Breast epithelium (tissue), 4 donors: ENCODE measurements at regions not wholly inside any gene's neighbourhood (a gene's known extent, or its start where the extent isn't known, plus 50 kb on each side); places are given as distances from the start of the nearest gene placed in this dataset.

Experiments
- DNase-seq, 2 donors: peaks; one replicate each; pipeline ENCODE4 v3.0.0-alpha.2; 2019; ENCODE audit warnings: low spot score in 2 of 2
- H3K27ac ChIP-seq, 2 donors: fragments of 200-600 bp; sonication (generic) in 1 of 2; one replicate each; pipeline ENCODE4 v1.5.1; 2016 to 2019; ENCODE audit warnings: mild to moderate bottlenecking in 1 of 2
- H3K27me3 ChIP-seq, 2 donors: fragments of 200-600 bp; sonication (generic) in 1 of 2; one replicate each; pipeline versions ENCODE4 v1.5.1 to v1.6.0; 2017 to 2019; ENCODE audit warnings: control low read depth in 1 of 2, mild to moderate bottlenecking in 1 of 2
- H3K36me3 ChIP-seq: fragments of 200-600 bp; one replicate; pipeline ENCODE4 v1.5.1; 2019
- H3K4me1 ChIP-seq, 2 donors: fragments of 200-600 bp; sonication (generic); one replicate each; pipeline ENCODE4 v1.5.1; 2016 to 2019; ENCODE audit warnings: control low read depth in 1 of 2
- H3K4me3 ChIP-seq, 3 donors: fragments of 200-600 bp; sonication (generic); 1 replicate in 2 of 3; 2 replicates in 1 of 3; pipeline ENCODE4 v1.5.1; 2016 to 2019; ENCODE audit warnings: mild to moderate bottlenecking in 3 of 3, moderate library complexity in 2 of 3
- H3K9me3 ChIP-seq, 2 donors: fragments of 200-600 bp; sonication (generic) in 1 of 2; one replicate each; pipeline ENCODE4 v1.5.1; 2016 to 2019; ENCODE audit warnings: control low read depth in 1 of 2
- POLR2A ChIP-seq: fragments of 450-650 bp; IDR thresholded peaks from one replicate; pipeline ENCODE4 v1.6.1; 2016; ENCODE audit warnings: antibody characterized with exemption, mild to moderate bottlenecking, moderate library complexity
- POLR2AphosphoS5 ChIP-seq, 3 donors: sonication (generic); formaldehyde crosslinking; IDR thresholded peaks; one replicate each; pipeline ENCODE4 v1.6.1; 2017; ENCODE audit warnings: antibody characterized with exemption in 3 of 3
- intact Hi-C: fragments of 100-400 bp; cut with DNase I; formaldehyde crosslinking; loops from one replicate; pipeline ENCODE4 v1.15.1; 2023; ENCODE audit warnings: low total_unique reads
- TF ChIP-seq, protein P1 (sequence below), 3 donors: fragments of 450-650 bp; IDR thresholded peaks; one replicate each; pipeline ENCODE4 v1.5.1; 2016 to 2017; ENCODE audit warnings: antibody characterized with exemption in 3 of 3, mild to moderate bottlenecking in 3 of 3, moderate library complexity in 3 of 3

DNA sequence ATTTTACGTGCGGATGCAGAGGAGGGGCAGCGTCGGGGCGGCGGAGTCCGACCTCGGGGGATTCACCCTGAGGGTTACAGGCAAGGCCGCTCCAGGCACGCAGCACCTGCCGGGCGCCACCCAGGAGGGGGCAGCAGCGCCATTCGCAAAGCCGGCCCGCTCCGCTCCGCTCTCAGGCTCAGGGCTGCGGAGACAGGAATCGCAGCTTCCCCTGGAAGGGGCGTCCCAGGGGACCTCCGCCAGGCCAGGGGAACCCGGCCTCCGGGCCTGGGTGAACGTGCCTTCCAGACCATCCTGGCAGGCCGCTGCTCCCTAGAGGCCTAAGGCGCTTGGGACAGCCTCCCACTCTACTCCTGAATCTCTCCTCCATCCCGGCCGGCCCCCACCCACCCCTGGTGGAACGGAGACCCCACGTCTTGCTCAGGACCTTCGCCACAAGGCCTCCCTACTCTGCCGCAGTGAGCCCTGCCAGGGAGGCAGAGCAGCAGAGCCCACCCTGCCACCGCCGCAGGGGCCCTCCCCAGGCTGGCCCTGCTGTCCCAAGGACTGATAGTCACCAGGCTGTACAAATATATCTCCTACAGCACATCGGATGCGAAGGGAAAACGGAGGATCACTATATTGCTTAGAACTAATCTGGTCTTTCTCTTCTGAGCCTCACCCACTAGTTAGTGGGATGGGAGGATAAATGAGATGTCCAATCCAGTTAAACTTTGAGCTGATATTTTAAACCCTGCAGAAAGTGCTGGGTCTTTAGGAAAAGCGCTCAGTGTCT, 115.0 kb downstream of the SMIM20 start:
- H3K27ac ChIP-seq: peak overlapping the region; percentile 22 to 71
- intact Hi-C loops: no loop called here
- no peaks in the 10 kb centered on the region for H3K27me3 ChIP-seq
- H3K4me1 ChIP-seq: no peaks in the 10 kb centered on the region
- no peaks in the 10 kb centered on the region for H3K9me3 ChIP-seq
- H3K4me3 ChIP-seq: peak overlapping the region in 2 of 3 donors; percentile 17 to 36
- no peak for DNase-seq
- TF ChIP-seq POLR2AphosphoS5 (IDR thresholded peaks at IDR 0.05) (no peak), POLR2A (no peak)
- TF ChIP-seq, protein P1, sequence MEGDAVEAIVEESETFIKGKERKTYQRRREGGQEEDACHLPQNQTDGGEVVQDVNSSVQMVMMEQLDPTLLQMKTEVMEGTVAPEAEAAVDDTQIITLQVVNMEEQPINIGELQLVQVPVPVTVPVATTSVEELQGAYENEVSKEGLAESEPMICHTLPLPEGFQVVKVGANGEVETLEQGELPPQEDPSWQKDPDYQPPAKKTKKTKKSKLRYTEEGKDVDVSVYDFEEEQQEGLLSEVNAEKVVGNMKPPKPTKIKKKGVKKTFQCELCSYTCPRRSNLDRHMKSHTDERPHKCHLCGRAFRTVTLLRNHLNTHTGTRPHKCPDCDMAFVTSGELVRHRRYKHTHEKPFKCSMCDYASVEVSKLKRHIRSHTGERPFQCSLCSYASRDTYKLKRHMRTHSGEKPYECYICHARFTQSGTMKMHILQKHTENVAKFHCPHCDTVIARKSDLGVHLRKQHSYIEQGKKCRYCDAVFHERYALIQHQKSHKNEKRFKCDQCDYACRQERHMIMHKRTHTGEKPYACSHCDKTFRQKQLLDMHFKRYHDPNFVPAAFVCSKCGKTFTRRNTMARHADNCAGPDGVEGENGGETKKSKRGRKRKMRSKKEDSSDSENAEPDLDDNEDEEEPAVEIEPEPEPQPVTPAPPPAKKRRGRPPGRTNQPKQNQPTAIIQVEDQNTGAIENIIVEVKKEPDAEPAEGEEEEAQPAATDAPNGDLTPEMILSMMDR (IDR thresholded peaks at IDR 0.05): peak in 2 of 3 donors; percentile 17 to 63
- no peaks in the 10 kb centered on the region for H3K36me3 ChIP-seq

DNA sequence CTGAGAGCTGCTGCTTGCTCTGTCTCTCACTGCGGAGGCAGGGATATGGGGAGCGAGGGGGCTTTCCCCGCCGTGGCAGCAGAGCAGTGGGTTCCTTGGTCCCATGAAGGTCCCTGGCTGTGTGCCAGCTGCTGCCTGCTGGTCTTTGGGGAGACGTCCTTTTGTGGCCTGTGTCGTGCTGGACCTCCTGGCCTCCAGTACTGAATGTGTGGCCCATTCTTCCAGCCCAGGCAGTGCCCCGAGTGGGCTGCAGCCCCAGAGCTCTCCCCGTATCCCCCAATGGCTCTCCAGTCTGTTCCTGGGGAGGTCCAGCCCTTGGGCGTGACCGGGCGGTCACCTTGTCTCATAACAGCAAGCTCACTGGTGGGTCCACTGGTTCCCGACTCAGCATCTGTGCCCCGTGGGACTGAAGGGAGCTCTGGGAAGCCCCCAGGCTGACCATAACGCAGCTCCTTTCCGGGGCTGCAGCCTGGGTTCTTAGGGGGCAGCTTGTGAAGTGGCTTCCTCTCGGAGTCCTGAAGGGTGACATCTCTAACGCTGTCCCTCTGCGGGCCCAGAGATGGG, 115.6 kb downstream of the SMIM20 start:
- no peaks in the 10 kb centered on the region for H3K4me1 ChIP-seq
- TF ChIP-seq POLR2A (no peak), POLR2AphosphoS5 (IDR thresholded peaks at IDR 0.05) (no peak)
- TF ChIP-seq, protein P1 (IDR thresholded peaks at IDR 0.05): no peak
- intact Hi-C loops: no loop called here
- H3K36me3 ChIP-seq: no peaks in the 10 kb centered on the region
- no peaks in the 10 kb centered on the region for H3K9me3 ChIP-seq
- H3K27me3 ChIP-seq: no peaks in the 10 kb centered on the region
- no peak for DNase-seq
- no peak overlapping the region for H3K4me3 ChIP-seq
- peak overlapping the region; percentile 10 to 71 for H3K27ac ChIP-seq

DNA sequence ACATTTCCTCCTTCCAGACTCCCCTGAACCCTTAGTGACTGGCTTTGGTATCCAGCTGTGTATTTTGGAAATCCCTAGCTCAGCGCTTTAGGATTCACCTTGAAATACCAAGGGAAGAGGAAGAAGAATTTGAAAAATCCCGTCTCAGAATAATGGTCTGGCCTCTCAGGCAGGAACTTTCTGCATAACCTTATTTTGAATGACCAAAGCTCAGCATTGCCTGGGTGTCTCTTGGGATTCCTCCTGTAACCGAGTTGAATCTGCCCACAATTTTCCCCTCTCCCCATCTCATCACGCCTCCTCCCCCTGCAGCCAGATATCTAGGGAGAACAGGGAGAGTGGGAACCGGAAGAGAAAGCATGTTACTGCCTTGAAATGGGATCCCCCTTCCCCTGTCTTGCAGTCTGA, 116.2 kb downstream of the SMIM20 start:
- Histone ChIP-seq H3K36me3 (no peaks in the 10 kb centered on the region), H3K9me3 (no peaks in the 10 kb centered on the region), H3K27ac (peak overlapping the region in 1 of 2 donors; percentile 71), H3K4me1 (no peaks in the 10 kb centered on the region), H3K27me3 (no peaks in the 10 kb centered on the region), H3K4me3 (no peak overlapping the region)
- no peak for TF ChIP-seq POLR2A
- TF ChIP-seq, protein P1 (IDR thresholded peaks at IDR 0.05): no peak
- TF ChIP-seq POLR2AphosphoS5 (IDR thresholded peaks at IDR 0.05): no peak
- DNase-seq: no peak
- intact Hi-C loops: no loop called here

DNA sequence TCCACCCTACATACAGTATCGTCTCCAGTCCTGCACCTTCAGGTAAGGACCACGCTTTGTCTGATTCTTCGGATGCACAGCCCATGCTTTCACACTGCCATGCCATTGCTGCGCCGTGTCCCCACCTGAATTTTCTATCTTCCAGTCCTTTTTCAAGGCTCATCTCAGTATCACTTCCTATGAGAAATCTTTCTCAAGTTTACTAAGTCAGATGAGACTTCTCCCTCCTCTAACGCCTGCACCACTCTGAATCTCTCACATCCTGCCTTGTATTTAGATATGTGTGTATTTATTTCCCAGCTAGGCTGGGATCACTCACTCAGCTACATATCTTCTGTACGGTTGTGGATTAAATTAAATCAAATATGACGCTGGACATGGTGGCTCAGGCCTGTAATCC, 116.8 kb downstream of the SMIM20 start:
- TF ChIP-seq POLR2A: no peak
- TF ChIP-seq, protein P1 (IDR thresholded peaks at IDR 0.05): no peak
- no peak for TF ChIP-seq POLR2AphosphoS5 (IDR thresholded peaks at IDR 0.05)
- Histone ChIP-seq H3K27me3 (no peaks in the 10 kb centered on the region), H3K4me3 (no peak overlapping the region), H3K27ac (peak overlapping the region in 1 of 2 donors; percentile 41), H3K4me1 (no peaks in the 10 kb centered on the region), H3K36me3 (no peaks in the 10 kb centered on the region), H3K9me3 (no peaks in the 10 kb centered on the region)
- DNase-seq: no peak
- intact Hi-C loops: no loop called here

DNA sequence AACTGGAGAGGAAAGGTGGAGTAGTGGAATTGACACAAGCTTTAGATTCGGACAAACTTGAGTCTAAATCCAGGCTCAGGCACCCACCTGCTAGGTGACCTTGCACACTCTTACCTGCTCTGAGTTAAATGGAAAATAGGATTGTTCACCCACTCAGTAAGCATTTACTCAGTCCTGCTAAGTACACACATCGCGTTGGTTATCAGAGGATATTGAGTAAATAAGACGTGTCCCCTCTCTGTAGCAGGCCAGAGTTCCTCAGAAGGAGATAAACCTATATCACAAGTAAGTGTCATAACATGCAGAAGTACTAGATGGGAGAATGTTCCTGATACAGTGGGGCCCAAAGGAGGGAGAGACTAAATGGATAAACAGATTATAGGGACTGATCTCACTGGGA, 117.7 kb downstream of the SMIM20 start:
- DNase-seq: no peak
- intact Hi-C loops: no loop called here
- H3K27me3 ChIP-seq: no peaks in the 10 kb centered on the region
- TF ChIP-seq, protein P1 (IDR thresholded peaks at IDR 0.05): no peak
- TF ChIP-seq POLR2AphosphoS5 (IDR thresholded peaks at IDR 0.05) (no peak), POLR2A (no peak)
- H3K4me3 ChIP-seq: no peak overlapping the region
- H3K27ac ChIP-seq: peak overlapping the region; percentile 40 to 71
- no peaks in the 10 kb centered on the region for H3K9me3 ChIP-seq
- H3K36me3 ChIP-seq: no peaks in the 10 kb centered on the region
- no peaks in the 10 kb centered on the region for H3K4me1 ChIP-seq
